Neural progenitor cell (in vitro differentiated cells): ENCODE measurements at regions not wholly inside any gene's neighbourhood (a gene's known extent, or its start where the extent isn't known, plus 50 kb on each side); places are given as distances from the start of the nearest gene placed in this dataset.
A peak's percentile ranks its signal among the peaks of the same experiment; 100 is the strongest.
"Not testable (repeated sequence)": the region's sequence is repeated elsewhere in the genome, so short reads cannot be mapped to it uniquely, and the experiment has no call there.

ENCODE experiments used
- DNase-seq: peaks from one replicate; pipeline ENCODE4 v3.0.0-alpha.2; 2016; ENCODE audit warnings: low spot score
- H2AFZ ChIP-seq: fragments of 200-600 bp; sonication (generic); replicated peaks from 2 replicates; pipeline ENCODE4 v1.6.1; 2016; ENCODE audit warnings: antibody characterized with exemption
- H3F3A ChIP-seq: fragments of 200-600 bp; sonication (generic); 2 replicates; pipeline ENCODE4 v1.6.1; 2016; ENCODE audit warnings: antibody characterized with exemption, low read depth
- H3K27ac ChIP-seq: fragments of 200-600 bp; sonication (generic); 2 replicates; pipeline ENCODE4 v1.5.1; 2016; ENCODE audit warnings: mild to moderate bottlenecking
- H3K27me3 ChIP-seq: fragments of 200-600 bp; sonication (generic); 2 replicates; pipeline ENCODE4 v1.6.1; 2016; ENCODE audit warnings: mild to moderate bottlenecking, moderate library complexity
- H3K36me3 ChIP-seq: fragments of 200-600 bp; sonication (generic); 2 replicates; pipeline ENCODE4 v1.5.1; 2016
- H3K4me1 ChIP-seq: fragments of 200-600 bp; sonication (generic); 2 replicates; pipeline ENCODE4 v1.6.1; 2016; ENCODE audit warnings: mixed run types
- H3K4me2 ChIP-seq: fragments of 200-600 bp; sonication (generic); 2 replicates; pipeline ENCODE4 v1.6.1; 2016
- H3K4me3 ChIP-seq: fragments of 200-600 bp; sonication (generic); 2 replicates; pipeline ENCODE4 v1.5.1; 2016
- H3K79me2 ChIP-seq: fragments of 200-600 bp; sonication (generic); 2 replicates; pipeline ENCODE4 v1.6.1; 2016; ENCODE audit warnings: low read depth
- H3K9ac ChIP-seq: fragments of 200-600 bp; sonication (generic); 2 replicates; pipeline ENCODE4 v1.6.1; 2016
- H3K9me3 ChIP-seq: fragments of 200-600 bp; sonication (generic); 2 replicates; pipeline ENCODE4 v1.5.1; 2016; ENCODE audit warnings: low read depth
- H4K20me1 ChIP-seq: fragments of 200-600 bp; sonication (generic); 2 replicates; pipeline ENCODE4 v1.6.1; 2016; ENCODE audit warnings: low read depth
- H3K27ac Mint-ChIP-seq: 3 replicates; pipeline ENCODE4 v1.8.0; 2021; ENCODE audit warnings: mixed read lengths
- H3K27me3 Mint-ChIP-seq: 2 replicates; pipeline ENCODE4 v1.8.0; 2022; ENCODE audit warnings: low read depth, mild to moderate bottlenecking, inconsistent platforms, moderate library complexity, mixed read lengths; ENCODE audit not compliant: insufficient read depth
- H3K36me3 Mint-ChIP-seq: 3 replicates; pipeline ENCODE4 v1.8.0; 2021; ENCODE audit warnings: mixed read lengths
- H3K4me1 Mint-ChIP-seq: 3 replicates; pipeline ENCODE4 v1.8.0; 2021; ENCODE audit warnings: mixed read lengths
- H3K4me3 Mint-ChIP-seq: 3 replicates; pipeline ENCODE4 v1.8.0; 2021; ENCODE audit warnings: mild to moderate bottlenecking, moderate library complexity, mixed read lengths
- H3K9me3 Mint-ChIP-seq: 3 replicates; pipeline ENCODE4 v1.8.0; 2020; ENCODE audit warnings: mixed read lengths
- CTCF ChIP-seq: fragments of 200-600 bp; sonication (generic); IDR thresholded peaks from 2 replicates; pipeline ENCODE4 v1.5.1; 2017; ENCODE audit warnings: antibody characterized with exemption, mild to moderate bottlenecking
- EZH2 ChIP-seq: fragments of 200-600 bp; sonication (generic); IDR thresholded peaks from 2 replicates; pipeline ENCODE4 v1.6.1; 2017; ENCODE audit warnings: antibody characterized with exemption, mild to moderate bottlenecking, moderate library complexity
- EZH2phosphoT487 ChIP-seq: fragments of 200-600 bp; sonication (generic); IDR thresholded peaks from 2 replicates; pipeline ENCODE4 v1.6.1; 2017; ENCODE audit warnings: antibody characterized with exemption

GRCh38 chr21:17264182-17264581 lies 248.7 kb upstream of the CXADR start:
- Mint-ChIP-seq H3K4me3 (no peak overlapping the region), H3K27me3 (peaks cover 2% of the 10 kb centered on the region), H3K9me3 (no peaks in the 10 kb centered on the region), H3K27ac (no peak overlapping the region), H3K4me1 (no peaks in the 10 kb centered on the region), H3K36me3 (no peaks in the 10 kb centered on the region)
- Histone ChIP-seq H2AFZ (no peak overlapping the region), H3K36me3 (no peaks in the 10 kb centered on the region), H4K20me1 (no peaks in the 10 kb centered on the region), H3K9ac (no peak overlapping the region), H3K27ac (no peak overlapping the region), H3K27me3 (no peaks in the 10 kb centered on the region), H3F3A (no peaks in the 10 kb centered on the region), H3K9me3 (no peaks in the 10 kb centered on the region), H3K4me1 (no peaks in the 10 kb centered on the region), H3K4me2 (no peak overlapping the region), H3K4me3 (no peak overlapping the region), H3K79me2 (no peaks in the 10 kb centered on the region)
- DNase-seq, result no peak
- TF ChIP-seq EZH2, result no peak

GRCh38 chr21:17269760-17270159 lies 243.1 kb upstream of the CXADR start:
- no peak overlapping the region for H3K4me3 Mint-ChIP-seq
- no peak overlapping the region for H2AFZ ChIP-seq
- H3K36me3 ChIP-seq, result no peaks in the 10 kb centered on the region
- no peak overlapping the region for H3K4me2 ChIP-seq
- H3K9ac ChIP-seq, result no peak overlapping the region
- H3K27ac Mint-ChIP-seq, result no peak overlapping the region
- H3K4me1 Mint-ChIP-seq, result peaks cover 7% of the 10 kb centered on the region
- no peaks in the 10 kb centered on the region for H4K20me1 ChIP-seq
- H3K27ac ChIP-seq, result no peak overlapping the region
- H3K27me3 Mint-ChIP-seq, result peaks cover 3% of the 10 kb centered on the region
- H3F3A ChIP-seq, result no peaks in the 10 kb centered on the region
- no peaks in the 10 kb centered on the region for H3K9me3 ChIP-seq
- H3K9me3 Mint-ChIP-seq, result peaks cover 10% of the 10 kb centered on the region
- peaks cover 2% of the 10 kb centered on the region for H3K36me3 Mint-ChIP-seq
- H3K4me3 ChIP-seq, result no peak overlapping the region
- DNase-seq, result no peak
- TF ChIP-seq EZH2, result no peak
- no peak for TF ChIP-seq CTCF
- no peak for TF ChIP-seq EZH2phosphoT487
- no peaks in the 10 kb centered on the region for H3K4me1 ChIP-seq
- no peaks in the 10 kb centered on the region for H3K79me2 ChIP-seq
- no peaks in the 10 kb centered on the region for H3K27me3 ChIP-seq

- no peaks in the 10 kb centered on the region for H3K4me1 ChIP-seq
- Mint-ChIP-seq H3K27ac (no peak overlapping the region), H3K9me3 (peaks cover 12% of the 10 kb centered on the region), H3K4me1 (peaks cover 7% of the 10 kb centered on the region), H3K4me3 (no peak overlapping the region), H3K36me3 (peaks cover 2% of the 10 kb centered on the region), H3K27me3 (peaks cover 3% of the 10 kb centered on the region)
- H3K27me3 ChIP-seq, result no peaks in the 10 kb centered on the region
- no peak overlapping the region for H2AFZ ChIP-seq
- no peaks in the 10 kb centered on the region for H3K9me3 ChIP-seq
- no peak overlapping the region for H3K4me2 ChIP-seq
- H3K27ac ChIP-seq, result no peak overlapping the region
- TF ChIP-seq CTCF, result peak; percentile 48
- no peak for TF ChIP-seq EZH2phosphoT487
- peak; percentile 38 for DNase-seq
- H4K20me1 ChIP-seq, result no peaks in the 10 kb centered on the region
- H3K4me3 ChIP-seq, result no peak overlapping the region
- no peaks in the 10 kb centered on the region for H3K36me3 ChIP-seq
- no peak overlapping the region for H3K9ac ChIP-seq
- no peaks in the 10 kb centered on the region for H3F3A ChIP-seq
- H3K79me2 ChIP-seq, result no peaks in the 10 kb centered on the region
Measured at GRCh38 chr21:17270229-17270628, 242.6 kb upstream of the CXADR start.

GRCh38 chr21:17279663-17280062 lies 233.2 kb upstream of the CXADR start:
- Histone ChIP-seq H3K36me3 (no peaks in the 10 kb centered on the region), H3K9ac (no peak overlapping the region), H3F3A (no peaks in the 10 kb centered on the region), H3K27me3 (no peaks in the 10 kb centered on the region), H3K9me3 (no peaks in the 10 kb centered on the region), H4K20me1 (no peaks in the 10 kb centered on the region), H3K4me3 (no peak overlapping the region), H2AFZ (no peak overlapping the region), H3K79me2 (no peaks in the 10 kb centered on the region), H3K4me1 (no peaks in the 10 kb centered on the region), H3K4me2 (no peak overlapping the region), H3K27ac (no peak overlapping the region)
- Mint-ChIP-seq H3K27me3 (peaks cover 2% of the 10 kb centered on the region), H3K27ac (no peak overlapping the region), H3K4me3 (no peak overlapping the region), H3K9me3 (peaks cover 41% of the 10 kb centered on the region), H3K4me1 (no peaks in the 10 kb centered on the region), H3K36me3 (no peaks in the 10 kb centered on the region)
- TF ChIP-seq EZH2phosphoT487, result no peak
- TF ChIP-seq EZH2, result no peak
- TF ChIP-seq CTCF, result no peak
- DNase-seq, result no peak

- not testable (repeated sequence) for H3K4me2 ChIP-seq, H3F3A ChIP-seq, H3K4me1 Mint-ChIP-seq, H3K36me3 Mint-ChIP-seq, H3K27ac ChIP-seq, H3K4me3 Mint-ChIP-seq, H3K27me3 Mint-ChIP-seq, H3K79me2 ChIP-seq, H3K9ac ChIP-seq, DNase-seq, H3K36me3 ChIP-seq, H2AFZ ChIP-seq, H3K4me1 ChIP-seq, H3K27me3 ChIP-seq, H3K4me3 ChIP-seq, H3K27ac Mint-ChIP-seq, H3K9me3 ChIP-seq, H4K20me1 ChIP-seq
- peaks cover 25% of the 10 kb centered on the region for H3K9me3 Mint-ChIP-seq
Measured at GRCh38 chr21:17293016-17293562, 219.8 kb upstream of the CXADR start.
